ENCODE measurements at regions not wholly inside any gene's neighbourhood (a gene's known extent, or its start where the extent isn't known, plus 50 kb on each side); places are given as distances from the start of the nearest gene placed in this dataset.

GRCh38 chr3:82198009-82198408 is 436.6 kb upstream of the GBE1 start:
- TF ChIP-seq FOXP2 (optimal IDR thresholded peaks at IDR 0.05; ENCODE audit: borderline replicate concordance, extremely low read depth, extremely low read length, insufficient read depth) (no peak), SIN3A (IDR thresholded peaks at IDR 0.05; ENCODE audit: borderline replicate concordance, insufficient read depth, low read length) (no peak), POLR2AphosphoS5 (IDR thresholded peaks at IDR 0.05; ENCODE audit: low read depth, low read length) (no peak)

GRCh38 chr3:82196645-82197044 is 435.2 kb upstream of the GBE1 start:
- TF ChIP-seq FOXP2 (optimal IDR thresholded peaks at IDR 0.05; ENCODE audit: borderline replicate concordance, extremely low read depth, extremely low read length, insufficient read depth): no peak
- TF ChIP-seq SIN3A (IDR thresholded peaks at IDR 0.05; ENCODE audit: borderline replicate concordance, insufficient read depth, low read length): no peak
- no peak for TF ChIP-seq REST (IDR thresholded peaks at IDR 0.05; ENCODE audit: insufficient read depth in 1 of 2, low read depth in 2 of 2, low read length in 2 of 2)
- TF ChIP-seq TAF1 (IDR thresholded peaks at IDR 0.05; ENCODE audit: borderline replicate concordance, insufficient read depth, low read length): no peak
- no peak for TF ChIP-seq POLR2AphosphoS5 (IDR thresholded peaks at IDR 0.05; ENCODE audit: low read depth, low read length)

GRCh38 chr3:82194870-82195269 is 433.4 kb upstream of the GBE1 start:
- no peak for TF ChIP-seq TAF1 (IDR thresholded peaks at IDR 0.05; ENCODE audit: borderline replicate concordance, insufficient read depth, low read length)
- no peak for TF ChIP-seq SIN3A (IDR thresholded peaks at IDR 0.05; ENCODE audit: borderline replicate concordance, insufficient read depth, low read length)
- no peak for TF ChIP-seq FOXP2 (optimal IDR thresholded peaks at IDR 0.05; ENCODE audit: borderline replicate concordance, extremely low read depth, extremely low read length, insufficient read depth)
- no peak for TF ChIP-seq REST (IDR thresholded peaks at IDR 0.05; ENCODE audit: insufficient read depth in 1 of 2, low read depth in 2 of 2, low read length in 2 of 2)
- TF ChIP-seq POLR2AphosphoS5 (IDR thresholded peaks at IDR 0.05; ENCODE audit: low read depth, low read length): no peak

GRCh38 chr3:82186017-82186416 is 424.6 kb upstream of the GBE1 start:
- TF ChIP-seq FOXP2 (optimal IDR thresholded peaks at IDR 0.05; ENCODE audit: borderline replicate concordance, extremely low read depth, extremely low read length, insufficient read depth) (no peak), TAF1 (IDR thresholded peaks at IDR 0.05; ENCODE audit: borderline replicate concordance, insufficient read depth, low read length) (no peak), REST (IDR thresholded peaks at IDR 0.05; ENCODE audit: insufficient read depth in 1 of 2, low read depth in 2 of 2, low read length in 2 of 2) (no peak)

GRCh38 chr3:82179291-82179690 is 417.8 kb upstream of the GBE1 start:
- TF ChIP-seq POLR2AphosphoS5 (IDR thresholded peaks at IDR 0.05; ENCODE audit: low read depth, low read length): no peak
- no peak for TF ChIP-seq REST (IDR thresholded peaks at IDR 0.05; ENCODE audit: insufficient read depth in 1 of 2, low read depth in 2 of 2, low read length in 2 of 2)
- no peak for TF ChIP-seq TAF1 (IDR thresholded peaks at IDR 0.05; ENCODE audit: borderline replicate concordance, insufficient read depth, low read length)
- no peak for TF ChIP-seq FOXP2 (optimal IDR thresholded peaks at IDR 0.05; ENCODE audit: borderline replicate concordance, extremely low read depth, extremely low read length, insufficient read depth)
- no peak for TF ChIP-seq SIN3A (IDR thresholded peaks at IDR 0.05; ENCODE audit: borderline replicate concordance, insufficient read depth, low read length)
